IPS-NIHi7 (cell line): ENCODE measurements at regions not wholly inside any gene's neighbourhood (a gene's known extent, or its start where the extent isn't known, plus 50 kb on each side); places are given as distances from the start of the nearest gene placed in this dataset.

Source experiments
- DNase-seq: peaks from one replicate; pipeline ENCODE4 v3.0.0; 2012; ENCODE audit warnings: mixed read lengths; ENCODE audit errors: extremely low spot score

DNA sequence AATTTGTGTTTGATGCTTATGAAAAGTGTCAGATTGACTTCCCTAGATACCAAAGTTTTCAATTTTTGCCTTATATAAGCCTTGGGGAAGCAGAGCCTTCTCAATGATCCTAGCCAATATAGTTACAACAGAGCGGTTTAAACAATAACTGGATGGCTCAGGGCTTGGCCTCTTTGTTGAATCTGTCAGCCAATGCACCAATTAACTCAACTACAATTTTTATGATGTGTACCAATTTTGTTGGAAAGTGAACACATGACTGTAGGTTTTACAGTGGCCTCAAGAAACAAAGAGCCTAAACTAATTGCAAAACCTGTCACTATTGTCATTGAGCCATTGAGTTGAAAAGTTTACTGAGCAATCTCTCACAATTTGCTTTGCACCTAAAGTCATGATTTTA lies 71.6 kb upstream of the RGS18 start:
- no peak for DNase-seq

DNA sequence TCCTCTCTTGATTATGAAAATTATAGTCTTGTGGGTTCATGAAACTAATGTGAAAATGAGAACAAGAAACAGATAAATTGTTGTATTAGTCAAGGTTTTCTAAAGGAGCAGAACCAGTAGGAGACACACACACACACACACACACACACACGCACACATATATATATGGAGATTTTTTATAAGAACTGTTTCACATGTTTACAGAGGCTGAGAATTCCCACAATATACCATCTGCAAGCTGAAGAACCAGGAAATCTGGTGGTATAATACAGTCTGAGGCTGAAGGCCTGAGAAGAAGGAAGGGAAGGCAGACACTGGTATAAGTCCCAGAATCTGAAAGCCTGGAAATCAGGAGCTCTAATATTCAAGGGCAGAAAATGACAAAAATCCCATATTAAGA lies 70.9 kb upstream of the RGS18 start:
- DNase-seq = no peak

DNA sequence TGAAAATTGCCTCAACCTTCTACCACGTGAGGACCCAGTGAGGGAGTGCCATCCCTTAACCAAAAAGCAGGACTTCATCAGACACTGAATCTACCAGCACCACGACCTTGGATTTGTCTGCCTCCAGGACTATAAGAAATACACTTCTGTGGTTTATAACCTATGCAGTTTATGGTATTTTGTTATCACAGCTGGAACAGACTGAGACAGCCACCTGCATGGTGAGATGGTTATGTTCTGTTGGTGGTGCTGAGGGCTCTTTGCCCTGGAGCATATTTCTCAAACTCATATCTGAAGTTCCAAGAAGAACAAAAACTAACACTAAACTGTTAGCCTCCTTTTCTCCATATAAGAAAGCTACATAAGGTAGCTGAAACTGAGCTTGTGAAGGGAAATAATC lies 69.8 kb upstream of the RGS18 start:
- no peak for DNase-seq

DNA sequence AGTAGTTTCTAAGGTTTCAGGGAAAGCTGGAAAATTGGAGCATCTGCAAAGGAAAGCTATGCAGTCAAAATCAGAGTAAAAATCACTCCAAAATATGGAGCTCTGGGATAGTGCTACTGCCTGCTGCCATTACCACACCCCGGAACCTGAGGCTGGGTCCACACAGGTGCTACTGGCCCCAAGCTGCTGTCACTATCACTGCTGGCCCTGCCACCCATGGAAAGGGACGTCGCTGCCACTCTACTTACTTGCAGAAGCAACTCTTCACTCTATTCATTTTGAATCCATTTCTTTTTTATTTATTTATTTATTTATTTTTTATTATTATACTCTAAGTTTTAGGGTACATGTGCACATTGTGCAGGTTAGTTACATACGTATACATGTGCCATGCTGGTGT lies 60.3 kb upstream of the RGS18 start:
- DNase-seq = no peak

DNA sequence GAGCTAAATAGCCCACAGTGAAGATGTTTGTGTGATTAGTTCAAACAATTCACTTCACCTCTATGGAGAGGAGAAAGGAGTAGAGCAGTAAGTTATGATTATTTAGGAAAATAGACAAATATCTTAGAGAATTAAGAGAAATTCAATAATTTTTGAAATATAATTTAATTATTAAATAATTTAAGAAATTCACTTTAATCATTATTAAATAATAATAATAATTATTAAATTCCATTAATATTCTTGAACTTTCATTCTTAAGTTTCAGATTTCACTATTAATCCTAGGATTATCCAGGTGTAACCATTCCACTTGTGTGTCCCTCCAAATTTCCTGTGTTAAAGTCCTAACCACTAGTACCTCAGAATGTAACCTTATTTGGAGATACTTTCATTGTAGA lies 58.9 kb upstream of the RGS18 start:
- no peak for DNase-seq

DNA sequence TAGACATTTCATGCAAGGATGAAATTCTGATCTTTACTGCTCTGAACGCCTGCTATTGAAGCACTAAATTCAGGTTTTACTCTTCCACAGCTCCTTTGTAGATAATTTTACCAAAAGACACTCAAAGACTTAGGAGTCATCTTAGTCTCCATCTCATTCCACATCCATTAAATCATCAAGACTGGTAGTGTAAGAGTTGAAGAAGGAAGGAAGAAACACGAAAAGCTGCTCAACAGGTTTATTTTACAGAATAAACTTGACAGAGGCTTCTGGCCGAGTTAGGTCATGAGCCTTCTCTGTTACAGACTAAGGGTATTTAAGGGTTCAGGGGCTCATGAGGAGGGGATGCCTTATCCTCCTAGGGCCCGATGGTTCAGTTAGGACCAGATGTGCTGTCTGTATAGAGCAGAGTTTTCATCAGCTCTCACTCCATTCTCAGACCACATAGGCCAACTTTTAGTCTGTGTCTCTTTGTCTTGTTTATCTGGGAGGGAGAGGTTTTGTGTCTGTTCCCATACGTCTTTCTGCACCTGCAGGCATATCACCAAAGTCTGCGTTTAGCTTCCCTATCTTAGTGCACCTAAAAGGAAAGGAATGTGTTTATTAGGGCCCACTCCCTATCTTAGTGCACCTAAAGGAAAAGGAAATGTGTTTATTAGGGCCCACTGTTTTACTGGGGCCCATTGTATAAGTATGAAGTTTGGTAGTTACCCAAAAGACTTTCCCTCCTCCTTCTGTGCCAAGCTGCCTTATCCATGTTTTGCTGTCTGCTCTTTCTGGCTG lies 57.4 kb upstream of the RGS18 start:
- DNase-seq = no peak

DNA sequence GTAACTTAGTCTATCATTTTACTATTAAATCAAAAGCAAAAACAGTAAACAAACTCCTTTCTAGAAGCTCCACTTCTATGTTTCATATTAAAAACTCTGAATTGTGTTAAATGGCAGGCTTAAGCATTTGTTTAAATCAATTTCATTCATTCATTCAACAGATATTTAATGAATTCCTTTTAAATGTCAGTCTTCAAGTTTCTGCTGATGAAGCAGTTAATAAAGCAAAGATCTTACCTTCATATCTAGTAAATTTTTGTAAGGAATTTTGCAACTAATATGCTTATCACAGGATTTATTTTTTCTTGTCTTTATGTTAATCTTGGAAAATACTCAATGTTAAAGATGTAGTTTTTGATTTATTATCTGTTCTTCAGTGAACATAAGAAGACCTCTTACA lies 54.1 kb upstream of the RGS18 start:
- no peak for DNase-seq

DNA sequence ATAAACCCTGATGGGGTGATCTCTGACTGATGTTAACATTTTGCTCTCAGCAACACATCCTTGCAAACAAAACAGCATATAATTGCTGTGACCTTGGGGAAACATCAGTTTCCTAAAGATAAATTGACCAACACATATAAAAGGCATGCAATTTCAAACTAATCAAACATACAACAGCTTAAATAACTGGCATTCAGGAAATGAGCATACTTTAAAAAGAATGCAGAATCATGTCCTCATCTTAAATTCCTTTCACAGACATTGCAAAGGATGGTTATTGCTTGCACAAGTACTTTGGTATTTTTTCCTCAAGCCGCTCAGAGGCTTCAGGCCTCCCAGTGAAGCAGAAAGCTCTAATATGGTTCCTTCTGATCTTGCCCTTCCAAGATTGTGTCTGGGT lies 53.4 kb upstream of the RGS18 start:
- DNase-seq = no peak

DNA sequence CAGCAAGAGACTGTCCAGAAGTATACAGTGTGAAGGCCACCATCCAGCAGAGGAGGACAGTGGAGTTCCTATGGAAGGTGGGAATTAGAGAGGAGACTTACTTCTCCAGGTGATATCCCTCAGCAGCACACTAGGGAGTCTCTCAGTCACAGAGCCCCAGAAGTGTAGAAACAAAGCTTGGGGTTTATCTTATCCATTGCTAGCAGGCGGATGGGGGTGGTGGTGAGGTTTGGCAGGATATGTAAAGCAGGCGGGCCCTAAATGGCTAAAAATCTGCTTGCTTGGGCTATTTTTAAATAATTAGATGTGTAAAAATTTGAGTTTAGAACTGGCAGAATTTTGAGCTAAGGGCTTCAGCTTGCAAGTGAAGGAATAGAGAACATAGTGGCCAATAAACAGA lies 50.1 kb upstream of the RGS18 start:
- peak; percentile 8 for DNase-seq
